GM23338 (cell line): ENCODE measurements at regions not wholly inside any gene's neighbourhood (a gene's known extent, or its start where the extent isn't known, plus 50 kb on each side); places are given as distances from the start of the nearest gene placed in this dataset.

Source experiments
- ATAC-seq: fragments of 200-7000 bp; cut with Tn5 transposase; 3 replicates; pipeline ENCODE4 v1.9.1; 2020
- DNase-seq: peaks from one replicate; pipeline ENCODE4 v3.0.0-alpha.2; 2015; ENCODE audit warnings: low spot score
- H2AFZ ChIP-seq: fragments of 200-600 bp; sonication (generic); 2 replicates; pipeline ENCODE4 v1.8.0; 2016; ENCODE audit warnings: antibody characterized with exemption, mild to moderate bottlenecking, moderate library complexity
- H3F3A ChIP-seq: fragments of 200-600 bp; sonication (generic); replicated peaks from 2 replicates; pipeline ENCODE4 v1.8.0; 2017; ENCODE audit warnings: antibody characterized with exemption, mixed run types, low read depth
- H3K27ac ChIP-seq: fragments of 200-600 bp; sonication (generic); 2 replicates; pipeline ENCODE4 v1.6.1; 2016; ENCODE audit warnings: low read depth
- H3K27me3 ChIP-seq: fragments of 200-600 bp; sonication (generic); 2 replicates; pipeline ENCODE4 v1.8.0; 2016; ENCODE audit warnings: mild to moderate bottlenecking, mixed run types, moderate library complexity; ENCODE audit not compliant: insufficient read depth
- H3K36me3 ChIP-seq: fragments of 200-600 bp; sonication (generic); 2 replicates; pipeline ENCODE4 v1.8.0; 2016; ENCODE audit warnings: mild to moderate bottlenecking; ENCODE audit not compliant: insufficient read depth
- H3K4me1 ChIP-seq: fragments of 200-600 bp; sonication (generic); 2 replicates; pipeline ENCODE4 v1.8.0; 2016; ENCODE audit warnings: mild to moderate bottlenecking, moderate library complexity; ENCODE audit not compliant: insufficient read depth
- H3K4me2 ChIP-seq: fragments of 200-600 bp; sonication (generic); 2 replicates; pipeline ENCODE4 v1.7.1; 2017; ENCODE audit warnings: mixed run types
- H3K4me3 ChIP-seq: fragments of 200-600 bp; sonication (generic); 2 replicates; pipeline ENCODE4 v1.6.1; 2016; ENCODE audit warnings: mixed run types
- H3K79me2 ChIP-seq: fragments of 200-600 bp; sonication (generic); replicated peaks from 2 replicates; pipeline ENCODE4 v1.8.0; 2017; ENCODE audit warnings: mild to moderate bottlenecking; ENCODE audit not compliant: insufficient read depth
- H3K9me2 ChIP-seq: fragments of 200-600 bp; sonication (generic); 2 replicates; pipeline ENCODE4 v1.8.0; 2017; ENCODE audit not compliant: insufficient read depth
- H4K20me1 ChIP-seq: fragments of 200-600 bp; sonication (generic); replicated peaks from 2 replicates; pipeline ENCODE4 v1.8.0; 2017; ENCODE audit warnings: mild to moderate bottlenecking; ENCODE audit not compliant: insufficient read depth
- H3K27ac Mint-ChIP-seq: 2 replicates; pipeline ENCODE4 v1.8.0; 2020; ENCODE audit warnings: inconsistent platforms, mild to moderate bottlenecking, moderate library complexity, mixed read lengths
- H3K27me3 Mint-ChIP-seq: 3 replicates; pipeline ENCODE4 v1.8.0; 2022; ENCODE audit warnings: low read depth, mild to moderate bottlenecking, moderate library complexity, mixed read lengths, inconsistent platforms; ENCODE audit not compliant: insufficient read depth, poor library complexity
- H3K36me3 Mint-ChIP-seq: 3 replicates; pipeline ENCODE4 v1.8.0; 2021; ENCODE audit warnings: low read depth, mild to moderate bottlenecking, inconsistent platforms, moderate library complexity, mixed read lengths
- H3K4me1 Mint-ChIP-seq: 3 replicates; pipeline ENCODE4 v1.8.0; 2020; ENCODE audit warnings: mild to moderate bottlenecking, inconsistent platforms, mixed read lengths
- H3K4me3 Mint-ChIP-seq: 3 replicates; pipeline ENCODE4 v1.8.0; 2021; ENCODE audit warnings: moderate library complexity, mild to moderate bottlenecking, inconsistent platforms, mixed read lengths
- H3K9me3 Mint-ChIP-seq: 3 replicates; pipeline ENCODE4 v1.8.0; 2020; ENCODE audit warnings: moderate library complexity, mild to moderate bottlenecking, inconsistent platforms, mixed read lengths
- CREB1 ChIP-seq: fragments of 250-450 bp; sonication (Bioruptor Pico); IDR thresholded peaks from 2 replicates; pipeline ENCODE4 v1.5.0; 2020; ENCODE audit warnings: low read depth, mild to moderate bottlenecking, moderate library complexity
- CTCF ChIP-seq, 2 experiments: fragments of 200-600 bp in 1 of 2; sonication (generic) in 1 of 2; conservative IDR thresholded peaks; 2 replicates each; pipeline versions ENCODE4 v1.5.1 to v1.6.1; 2016 to 2017; ENCODE audit warnings: antibody characterized with exemption in 2 of 2, low read depth in 2 of 2, mild to moderate bottlenecking in 2 of 2, moderate library complexity in 1 of 2
- ETS1 ChIP-seq: IDR thresholded peaks from 2 replicates; pipeline ENCODE4 v1.6.1; 2016; ENCODE audit warnings: antibody characterized with exemption
- EZH2 ChIP-seq: fragments of 200-600 bp; sonication (generic); IDR thresholded peaks from one replicate; pipeline ENCODE4 v1.8.0; 2017; ENCODE audit warnings: antibody characterized with exemption, mild to moderate bottlenecking, low read depth; ENCODE audit not compliant: unreplicated experiment
- EZH2phosphoT487 ChIP-seq: fragments of 200-600 bp; sonication (generic); IDR thresholded peaks from one replicate; pipeline ENCODE4 v1.8.1; 2018; ENCODE audit warnings: antibody characterized with exemption; ENCODE audit not compliant: unreplicated experiment
- JUNB ChIP-seq: IDR thresholded peaks from one replicate; pipeline ENCODE4 v1.6.1; 2016; ENCODE audit warnings: antibody characterized with exemption; ENCODE audit not compliant: unreplicated experiment
- NANOG ChIP-seq: IDR thresholded peaks from 2 replicates; pipeline ENCODE4 v1.6.1; 2016; ENCODE audit warnings: antibody characterized with exemption, borderline replicate concordance
- POLR2AphosphoS5 ChIP-seq: IDR thresholded peaks from 2 replicates; pipeline ENCODE4 v1.6.1; 2016; ENCODE audit warnings: antibody characterized with exemption, low read depth
- STAT1 ChIP-seq: IDR thresholded peaks from one replicate; pipeline ENCODE4 v1.6.1; 2016; ENCODE audit warnings: antibody characterized with exemption; ENCODE audit not compliant: unreplicated experiment
- ZNF114 ChIP-seq: fragments of 250-450 bp; sonication (Bioruptor Pico); IDR thresholded peaks from 2 replicates; pipeline ENCODE4 v1.5.0; 2020; ENCODE audit warnings: mild to moderate bottlenecking, moderate library complexity
- ZNF331 ChIP-seq: fragments of 250-450 bp; sonication (Bioruptor Pico); IDR thresholded peaks from 2 replicates; pipeline ENCODE4 v1.5.0; 2020; ENCODE audit warnings: low read depth, mild to moderate bottlenecking, moderate library complexity
- TF ChIP-seq, protein P1 (sequence below): fragments of 250-450 bp; sonication (Bioruptor Pico); IDR thresholded peaks from 2 replicates; pipeline ENCODE4 v1.5.0; 2020; ENCODE audit warnings: mild to moderate bottlenecking, moderate library complexity

DNA sequence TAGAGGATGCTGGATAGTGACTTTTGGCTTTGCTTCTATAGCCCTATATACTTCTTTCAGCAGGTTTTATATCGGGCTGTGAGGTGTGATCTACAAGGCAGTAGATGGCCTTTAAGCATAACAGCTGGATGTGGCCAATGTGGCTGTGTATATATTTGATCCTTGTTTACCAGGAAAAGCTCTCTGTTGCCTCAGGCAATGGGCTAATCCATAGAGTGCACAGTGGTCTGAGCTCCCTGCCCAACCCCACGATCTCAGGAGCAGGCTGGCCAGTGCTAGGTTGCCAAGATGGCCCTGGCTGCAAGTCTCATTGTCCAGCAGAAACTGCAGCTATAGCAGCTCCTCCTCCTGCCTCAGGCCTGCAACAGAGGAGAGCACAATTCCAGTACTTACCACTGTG lies 72.3 kb upstream of the SPHKAP start (continued):
- TF ChIP-seq CTCF (conservative IDR thresholded peaks at IDR 0.05; ENCODE audit: low read depth in 2 of 2) = no peak

DNA sequence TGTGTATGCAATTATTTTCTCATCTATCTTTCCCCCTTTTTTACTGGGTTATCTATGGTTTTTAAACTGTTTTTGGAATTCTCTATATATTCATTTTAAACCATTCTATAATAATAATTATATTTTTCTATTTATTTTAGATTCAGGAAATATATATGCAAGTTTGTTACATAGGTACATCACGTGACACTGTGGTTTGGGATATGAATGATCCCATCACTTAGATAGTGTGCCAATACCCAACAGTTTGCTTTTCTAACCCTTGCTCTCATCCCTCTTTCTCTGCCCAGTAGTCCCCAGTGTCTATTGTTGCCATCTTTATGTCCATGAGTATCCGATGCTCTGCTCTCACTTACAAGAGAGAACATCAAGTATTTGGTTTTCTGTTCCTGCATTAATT lies 65.8 kb upstream of the SPHKAP start:
- Mint-ChIP-seq H3K9me3 (no peaks in the 10 kb centered on the region), H3K4me1 (no peaks in the 10 kb centered on the region), H3K27ac (no peak overlapping the region), H3K27me3 (no peaks in the 10 kb centered on the region), H3K36me3 (no peaks in the 10 kb centered on the region), H3K4me3 (no peak overlapping the region)
- no peak overlapping the region for H2AFZ ChIP-seq
- no peaks in the 10 kb centered on the region for H4K20me1 ChIP-seq
- H3F3A ChIP-seq = no peaks in the 10 kb centered on the region
- no peaks in the 10 kb centered on the region for H3K27me3 ChIP-seq
- ATAC-seq (no peak), DNase-seq (no peak)
- H3K4me3 ChIP-seq = no peak overlapping the region
- 0 out of 2 replicates have a peak, but pooled peaks cover 8% of the 10 kb centered on the region for H3K9me2 ChIP-seq
- no peak overlapping the region for H3K4me2 ChIP-seq
- no peaks in the 10 kb centered on the region for H3K4me1 ChIP-seq
- H3K79me2 ChIP-seq = no peaks in the 10 kb centered on the region
- no peaks in the 10 kb centered on the region for H3K36me3 ChIP-seq
- H3K27ac ChIP-seq = no peak overlapping the region
- no peak for TF ChIP-seq CTCF (conservative IDR thresholded peaks at IDR 0.05; ENCODE audit: low read depth in 2 of 2)
- TF ChIP-seq STAT1 = no peak
- TF ChIP-seq, protein P1, sequence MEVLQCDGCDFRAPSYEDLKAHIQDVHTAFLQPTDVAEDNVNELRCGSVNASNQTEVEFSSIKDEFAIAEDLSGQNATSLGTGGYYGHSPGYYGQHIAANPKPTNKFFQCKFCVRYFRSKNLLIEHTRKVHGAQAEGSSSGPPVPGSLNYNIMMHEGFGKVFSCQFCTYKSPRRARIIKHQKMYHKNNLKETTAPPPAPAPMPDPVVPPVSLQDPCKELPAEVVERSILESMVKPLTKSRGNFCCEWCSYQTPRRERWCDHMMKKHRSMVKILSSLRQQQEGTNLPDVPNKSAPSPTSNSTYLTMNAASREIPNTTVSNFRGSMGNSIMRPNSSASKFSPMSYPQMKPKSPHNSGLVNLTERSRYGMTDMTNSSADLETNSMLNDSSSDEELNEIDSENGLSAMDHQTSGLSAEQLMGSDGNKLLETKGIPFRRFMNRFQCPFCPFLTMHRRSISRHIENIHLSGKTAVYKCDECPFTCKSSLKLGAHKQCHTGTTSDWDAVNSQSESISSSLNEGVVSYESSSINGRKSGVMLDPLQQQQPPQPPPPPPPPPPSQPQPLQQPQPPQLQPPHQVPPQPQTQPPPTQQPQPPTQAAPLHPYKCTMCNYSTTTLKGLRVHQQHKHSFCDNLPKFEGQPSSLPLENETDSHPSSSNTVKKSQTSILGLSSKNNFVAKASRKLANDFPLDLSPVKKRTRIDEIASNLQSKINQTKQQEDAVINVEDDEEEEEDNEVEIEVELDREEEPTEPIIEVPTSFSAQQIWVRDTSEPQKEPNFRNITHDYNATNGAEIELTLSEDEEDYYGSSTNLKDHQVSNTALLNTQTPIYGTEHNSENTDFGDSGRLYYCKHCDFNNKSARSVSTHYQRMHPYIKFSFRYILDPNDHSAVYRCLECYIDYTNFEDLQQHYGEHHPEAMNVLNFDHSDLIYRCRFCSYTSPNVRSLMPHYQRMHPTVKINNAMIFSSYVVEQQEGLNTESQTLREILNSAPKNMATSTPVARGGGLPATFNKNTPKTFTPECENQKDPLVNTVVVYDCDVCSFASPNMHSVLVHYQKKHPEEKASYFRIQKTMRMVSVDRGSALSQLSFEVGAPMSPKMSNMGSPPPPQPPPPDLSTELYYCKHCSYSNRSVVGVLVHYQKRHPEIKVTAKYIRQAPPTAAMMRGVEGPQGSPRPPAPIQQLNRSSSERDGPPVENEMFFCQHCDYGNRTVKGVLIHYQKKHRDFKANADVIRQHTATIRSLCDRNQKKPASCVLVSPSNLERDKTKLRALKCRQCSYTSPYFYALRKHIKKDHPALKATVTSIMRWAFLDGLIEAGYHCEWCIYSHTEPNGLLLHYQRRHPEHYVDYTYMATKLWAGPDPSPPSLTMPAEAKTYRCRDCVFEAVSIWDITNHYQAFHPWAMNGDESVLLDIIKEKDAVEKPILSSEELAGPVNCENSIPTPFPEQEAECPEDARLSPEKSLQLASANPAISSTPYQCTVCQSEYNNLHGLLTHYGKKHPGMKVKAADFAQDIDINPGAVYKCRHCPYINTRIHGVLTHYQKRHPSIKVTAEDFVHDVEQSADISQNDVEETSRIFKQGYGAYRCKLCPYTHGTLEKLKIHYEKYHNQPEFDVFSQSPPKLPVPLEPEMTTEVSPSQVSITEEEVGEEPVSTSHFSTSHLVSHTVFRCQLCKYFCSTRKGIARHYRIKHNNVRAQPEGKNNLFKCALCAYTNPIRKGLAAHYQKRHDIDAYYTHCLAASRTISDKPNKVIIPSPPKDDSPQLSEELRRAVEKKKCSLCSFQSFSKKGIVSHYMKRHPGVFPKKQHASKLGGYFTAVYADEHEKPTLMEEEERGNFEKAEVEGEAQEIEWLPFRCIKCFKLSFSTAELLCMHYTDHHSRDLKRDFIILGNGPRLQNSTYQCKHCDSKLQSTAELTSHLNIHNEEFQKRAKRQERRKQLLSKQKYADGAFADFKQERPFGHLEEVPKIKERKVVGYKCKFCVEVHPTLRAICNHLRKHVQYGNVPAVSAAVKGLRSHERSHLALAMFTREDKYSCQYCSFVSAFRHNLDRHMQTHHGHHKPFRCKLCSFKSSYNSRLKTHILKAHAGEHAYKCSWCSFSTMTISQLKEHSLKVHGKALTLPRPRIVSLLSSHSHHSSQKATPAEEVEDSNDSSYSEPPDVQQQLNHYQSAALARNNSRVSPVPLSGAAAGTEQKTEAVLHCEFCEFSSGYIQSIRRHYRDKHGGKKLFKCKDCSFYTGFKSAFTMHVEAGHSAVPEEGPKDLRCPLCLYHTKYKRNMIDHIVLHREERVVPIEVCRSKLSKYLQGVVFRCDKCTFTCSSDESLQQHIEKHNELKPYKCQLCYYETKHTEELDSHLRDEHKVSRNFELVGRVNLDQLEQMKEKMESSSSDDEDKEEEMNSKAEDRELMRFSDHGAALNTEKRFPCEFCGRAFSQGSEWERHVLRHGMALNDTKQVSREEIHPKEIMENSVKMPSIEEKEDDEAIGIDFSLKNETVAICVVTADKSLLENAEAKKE (CRISPR knock-in tag) = no peak
- no peak for TF ChIP-seq JUNB
- TF ChIP-seq CREB1 (CRISPR knock-in tag) = no peak
- TF ChIP-seq ZNF114 = no peak
- TF ChIP-seq POLR2AphosphoS5 = no peak
- TF ChIP-seq EZH2 = no peak
- TF ChIP-seq ZNF331 = no peak
- no peak for TF ChIP-seq NANOG
- no peak for TF ChIP-seq EZH2phosphoT487
- TF ChIP-seq ETS1 = no peak
